WI38 (cell line): ENCODE measurements at regions not wholly inside any gene's neighbourhood (a gene's known extent, or its start where the extent isn't known, plus 50 kb on each side); places are given as distances from the start of the nearest gene placed in this dataset.

Experiments used
- H3K4me3 ChIP-seq: 2 replicates; pipeline ENCODE4 v1.5.1; 2011; ENCODE audit warnings: low read depth, mild to moderate bottlenecking, control low read depth, low read length
- CTCF ChIP-seq: IDR thresholded peaks from 2 replicates; pipeline ENCODE4 v1.5.1; 2012; ENCODE audit warnings: low read depth, mild to moderate bottlenecking, control low read depth, low read length

- TF ChIP-seq CTCF = no peak
- H3K4me3 ChIP-seq = peak overlapping the region; percentile 50
These were observed 344.6 kb downstream of the SOX9 start for GRCh38 chr17:72465191-72466024.

- H3K4me3 ChIP-seq = peak overlapping the region; percentile 50
- no peak for TF ChIP-seq CTCF
These were observed 345.4 kb downstream of the SOX9 start for GRCh38 chr17:72466199-72466598.

- TF ChIP-seq CTCF = no peak
- H3K4me3 ChIP-seq = no peak overlapping the region
These were observed 345.8 kb downstream of the SOX9 start for GRCh38 chr17:72466606-72467005.

- no peak for TF ChIP-seq CTCF
- H3K4me3 ChIP-seq = no peak overlapping the region
These were observed 347.2 kb downstream of the SOX9 start for GRCh38 chr17:72467841-72468653.

GRCh38 chr17:72468841-72469240 lies 348.0 kb downstream of the SOX9 start:
- H3K4me3 ChIP-seq = no peak overlapping the region
- no peak for TF ChIP-seq CTCF

- H3K4me3 ChIP-seq = no peak overlapping the region
- TF ChIP-seq CTCF = no peak
These were observed 349.4 kb downstream of the SOX9 start for GRCh38 chr17:72470121-72470705.
